ENCODE measurements at regions not wholly inside any gene's neighbourhood (a gene's known extent, or its start where the extent isn't known, plus 50 kb on each side); places are given as distances from the start of the nearest gene placed in this dataset.

DNA sequence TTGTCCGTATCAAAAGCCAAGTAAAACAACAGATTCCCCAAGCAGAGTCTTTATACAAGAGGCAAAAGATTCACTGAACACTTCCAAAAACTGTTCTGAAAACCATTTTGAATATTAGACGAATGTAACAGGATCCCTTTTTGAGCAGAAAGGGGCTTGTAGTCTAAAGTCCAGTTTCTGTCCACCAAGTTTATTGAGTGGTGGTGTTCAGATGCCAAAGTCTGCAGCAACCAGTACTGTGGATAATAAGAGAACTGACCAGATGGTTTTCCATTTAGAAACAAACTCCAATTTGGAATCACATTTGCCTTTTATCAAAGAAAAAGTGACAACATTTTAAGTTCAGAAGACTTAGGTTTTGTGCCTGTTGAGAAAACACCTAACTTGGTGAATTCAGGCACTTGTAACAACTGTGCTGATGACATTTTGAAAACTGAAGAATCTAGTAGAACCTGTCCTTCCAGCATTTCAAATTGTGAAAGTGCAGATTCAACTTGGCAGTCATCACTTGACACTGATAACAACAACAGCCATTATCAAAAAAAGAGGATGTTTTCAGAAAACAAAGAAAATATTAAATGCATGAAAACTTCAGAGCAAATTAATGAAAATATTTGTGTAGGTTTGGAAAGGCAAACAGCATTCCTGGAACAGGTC lies 217.1 kb downstream of the CSNK2A3 start:
- no peak for DNase-seq (ENCODE audit: low spot score)

DNA sequence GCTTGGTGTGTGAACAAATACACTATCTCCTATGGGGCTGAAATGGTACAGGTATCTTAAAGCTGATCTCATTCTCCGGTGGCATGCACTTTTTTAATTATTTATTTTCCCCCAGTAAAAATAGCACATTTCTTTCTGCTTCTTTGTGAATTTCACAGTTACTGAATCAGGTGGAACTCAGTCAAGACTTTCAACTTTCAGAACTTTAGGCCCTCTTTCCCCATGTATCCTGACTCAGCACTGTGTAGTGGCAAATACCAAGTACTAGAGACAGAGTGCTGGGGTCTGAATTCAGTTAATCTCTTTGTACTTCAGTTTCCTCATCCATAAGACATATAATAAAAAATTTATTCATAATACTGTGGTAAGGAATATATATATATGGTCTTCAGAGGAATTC lies 223.9 kb downstream of the CSNK2A3 start:
- no peak for DNase-seq (ENCODE audit: low spot score)

DNA sequence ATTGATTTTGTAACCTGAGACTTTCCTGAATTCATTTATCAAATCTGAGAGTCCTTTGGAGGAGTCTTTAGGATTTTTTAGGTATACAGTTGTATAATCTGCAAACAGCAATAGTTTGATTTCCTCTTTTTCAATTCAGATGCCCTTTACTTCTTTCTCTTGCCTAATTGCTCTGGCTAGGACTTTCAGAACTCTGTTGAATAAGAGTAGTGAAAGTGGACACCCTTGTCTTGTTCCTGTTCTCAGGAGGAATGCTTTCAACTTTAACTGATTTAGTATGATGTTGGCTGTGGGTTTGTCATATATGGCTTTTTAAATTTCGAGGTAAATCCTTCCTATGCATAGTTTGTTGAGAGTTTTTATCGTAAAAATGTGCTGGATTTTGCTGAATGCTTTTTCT lies 227.4 kb downstream of the CSNK2A3 start:
- no peak for DNase-seq (ENCODE audit: low spot score)

- DNase-seq (ENCODE audit: low spot score) = no peak
Observed at GRCh38 chr11:11122749-11123148, 230.3 kb downstream of the CSNK2A3 start.

GRCh38 chr11:11119917-11120316 lies 233.1 kb downstream of the CSNK2A3 start:
- no peak for DNase-seq (ENCODE audit: low spot score)

- no peak for DNase-seq (ENCODE audit: low spot score)
Observed at GRCh38 chr11:11117730-11118129, 235.3 kb downstream of the CSNK2A3 start.

DNA sequence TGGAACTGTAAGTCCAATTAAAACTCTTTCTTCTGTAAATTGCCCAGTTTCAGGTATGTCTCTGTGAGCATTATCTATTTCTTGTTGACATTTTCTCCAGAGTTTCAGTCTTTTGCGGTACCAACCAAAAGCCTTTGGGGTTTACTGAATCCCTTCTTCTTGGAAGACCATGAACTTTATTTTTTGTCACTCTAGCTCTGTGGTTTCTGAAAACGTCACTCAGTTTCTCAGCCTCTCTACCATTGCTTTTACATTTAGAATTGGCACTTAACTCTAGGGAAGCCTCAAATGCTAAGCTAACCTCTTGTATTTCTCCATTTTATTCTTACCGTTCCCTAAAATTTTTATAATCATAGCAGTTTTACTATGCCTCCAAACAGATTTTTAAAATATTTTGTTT lies 237.6 kb downstream of the CSNK2A3 start:
- DNase-seq (ENCODE audit: low spot score) = no peak

GRCh38 chr11:11113626-11114025 lies 239.4 kb downstream of the CSNK2A3 start:
- no peak for DNase-seq (ENCODE audit: low spot score)

DNA sequence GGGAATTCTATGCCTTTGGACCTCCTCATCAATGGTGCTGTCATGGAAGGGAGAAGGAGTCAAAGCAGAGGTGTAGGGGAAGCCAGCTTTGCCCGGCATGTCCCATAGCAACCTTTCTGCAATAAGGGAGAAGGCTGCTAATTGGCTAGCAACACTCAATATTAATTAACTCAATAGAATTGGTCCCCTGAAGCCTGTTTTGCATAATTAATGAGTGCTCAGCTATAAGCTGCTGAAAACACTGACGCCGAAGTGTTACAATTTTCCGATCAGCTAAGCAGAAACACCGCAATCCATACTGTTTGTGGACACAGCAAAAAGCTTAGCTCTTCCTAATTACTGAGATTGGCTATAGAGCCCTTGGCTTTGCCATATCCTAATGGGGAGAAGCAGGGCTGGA lies 245.0 kb downstream of the CSNK2A3 start:
- no peak for DNase-seq (ENCODE audit: low spot score)

DNA sequence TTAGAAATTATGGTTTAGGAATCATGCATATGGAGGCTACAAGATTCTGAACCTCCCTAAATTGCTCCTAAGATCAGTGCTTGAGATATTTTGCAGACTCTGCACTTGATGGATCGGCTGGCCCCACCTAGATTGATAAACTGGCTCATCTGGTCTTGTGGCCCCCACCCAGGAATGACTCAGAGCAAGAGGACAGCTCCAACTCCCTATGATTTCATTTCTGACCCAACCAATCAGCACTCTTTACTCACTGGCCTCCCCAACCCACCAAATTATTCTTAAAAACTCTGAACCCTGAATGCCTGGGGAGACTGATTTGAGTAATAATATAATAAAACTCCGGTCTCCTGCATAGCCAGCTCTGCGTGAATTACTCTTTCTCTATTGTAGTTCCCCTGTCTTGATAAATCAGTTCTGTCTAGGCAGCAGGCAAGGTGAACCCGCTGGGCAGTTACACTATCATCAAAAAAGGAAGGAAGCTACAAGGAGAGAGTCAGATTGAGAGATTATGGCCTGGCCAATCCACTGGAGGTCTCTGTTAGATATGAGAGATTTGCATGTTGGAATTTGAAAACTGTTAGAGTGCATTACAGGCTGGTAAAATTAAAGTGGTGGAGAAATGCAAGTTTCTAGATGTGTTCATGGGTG lies 245.8 kb downstream of the CSNK2A3 start:
- DNase-seq (ENCODE audit: low spot score) = no peak

GRCh38 chr11:11105361-11105760 lies 247.5 kb upstream of the ZBED5 start:
- no peak for DNase-seq (ENCODE audit: low spot score)

DNA sequence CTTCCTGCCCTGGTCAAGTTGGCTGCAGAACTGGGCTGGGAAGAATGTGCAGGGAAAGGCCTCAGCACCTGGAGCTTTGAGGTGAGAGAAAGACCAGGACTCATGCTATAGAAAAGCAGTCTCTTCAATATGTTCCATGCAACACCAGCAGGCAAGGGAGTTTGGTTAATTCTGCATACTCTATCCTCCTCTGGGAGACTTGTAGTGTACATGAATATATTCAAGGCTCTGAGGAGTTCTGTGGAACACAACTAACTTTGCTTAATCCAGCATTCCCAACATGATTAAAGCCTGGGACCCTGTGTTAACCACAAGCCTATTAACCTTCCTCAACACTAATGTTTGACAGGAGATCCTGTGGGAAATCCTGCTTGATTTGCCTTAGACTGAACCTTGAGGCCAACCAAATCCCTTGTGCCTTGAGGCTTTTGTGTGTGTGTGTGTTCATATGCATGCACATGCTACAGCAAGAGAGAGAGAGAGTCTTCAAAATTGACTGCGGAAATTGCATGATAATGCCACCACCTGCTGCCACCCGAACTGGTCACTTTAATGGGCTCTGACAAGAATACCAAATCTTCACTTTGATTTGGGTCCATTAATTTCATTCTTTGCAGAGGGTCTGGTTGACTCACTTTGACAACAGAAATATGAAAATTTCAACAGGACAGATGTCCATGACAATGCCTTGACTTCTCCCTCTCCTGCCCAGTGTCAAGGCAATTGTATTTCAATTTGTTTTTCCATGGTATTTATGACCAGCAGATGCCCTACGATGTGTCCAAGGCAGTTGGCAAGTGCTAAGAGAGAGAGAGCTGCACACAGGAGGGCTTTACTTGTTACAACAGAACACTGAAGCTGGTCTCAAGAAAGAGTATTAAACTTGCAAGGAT lies 238.2 kb upstream of the ZBED5 start:
- DNase-seq (ENCODE audit: low spot score) = no peak

GRCh38 chr11:11090495-11090894 lies 232.6 kb upstream of the ZBED5 start:
- DNase-seq (ENCODE audit: low spot score) = no peak

DNA sequence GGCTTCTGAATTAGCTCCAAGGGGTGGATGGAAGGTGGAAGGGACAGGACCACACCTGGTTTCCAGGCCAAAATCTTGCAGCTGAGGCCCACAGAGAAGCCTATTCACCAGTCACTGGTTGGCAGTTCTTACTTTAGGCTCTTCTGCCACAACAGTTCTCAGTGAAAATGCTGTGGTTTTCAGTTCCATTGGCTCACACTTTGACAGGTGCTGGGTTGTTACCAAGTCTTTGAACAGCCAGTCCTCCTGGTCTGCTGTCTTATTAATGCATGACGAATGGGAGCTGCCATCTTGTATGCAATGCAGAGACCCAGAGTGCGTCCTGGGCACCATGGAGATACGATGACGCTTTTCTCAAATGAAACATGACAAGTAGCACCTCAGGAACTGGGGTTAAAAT lies 232.0 kb upstream of the ZBED5 start:
- DNase-seq (ENCODE audit: low spot score) = no peak

GRCh38 chr11:11086979-11087378 lies 229.1 kb upstream of the ZBED5 start:
- no peak for DNase-seq (ENCODE audit: low spot score)

GRCh38 chr11:11085580-11085979 lies 227.7 kb upstream of the ZBED5 start:
- DNase-seq (ENCODE audit: low spot score) = no peak

GRCh38 chr11:11084337-11084736 lies 226.5 kb upstream of the ZBED5 start:
- no peak for DNase-seq (ENCODE audit: low spot score)

DNA sequence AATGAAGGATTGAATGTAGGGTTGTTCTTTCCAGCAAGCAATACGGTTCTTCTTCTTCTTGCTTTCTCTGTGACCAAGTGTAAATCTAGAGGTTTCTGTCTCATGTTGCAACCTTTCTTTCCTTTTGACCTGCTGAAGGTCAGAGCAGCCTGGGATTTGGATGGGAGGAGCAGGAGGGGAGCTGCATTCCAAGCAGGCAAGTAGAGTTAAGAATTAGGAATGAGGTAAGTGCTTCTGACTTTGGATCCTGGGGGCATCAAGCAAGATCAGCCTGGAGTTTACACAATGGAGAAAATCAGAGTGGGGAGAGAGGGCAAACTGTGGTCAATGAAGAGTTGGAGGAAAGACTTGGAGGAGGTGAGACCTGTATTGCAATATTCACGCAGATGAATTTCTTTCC lies 225.6 kb upstream of the ZBED5 start:
- DNase-seq (ENCODE audit: low spot score) = no peak

GRCh38 chr11:11082646-11083045 lies 224.8 kb upstream of the ZBED5 start:
- no peak for DNase-seq (ENCODE audit: low spot score)

- DNase-seq (ENCODE audit: low spot score) = no peak
Observed at GRCh38 chr11:11081776-11082175, 223.9 kb upstream of the ZBED5 start.

- DNase-seq (ENCODE audit: low spot score) = no peak
Observed at GRCh38 chr11:11081288-11081687, 223.4 kb upstream of the ZBED5 start.

- DNase-seq (ENCODE audit: low spot score) = no peak
Observed at GRCh38 chr11:11078344-11079086, 220.7 kb upstream of the ZBED5 start.
